Kidney (tissue), 13 donors: ENCODE measurements at regions not wholly inside any gene's neighbourhood (a gene's known extent, or its start where the extent isn't known, plus 50 kb on each side); places are given as distances from the start of the nearest gene placed in this dataset. TPM values are rescaled to one million over a fixed set of nuclear protein-coding genes. Genes with fewer than 3 reads are reported as not detected.

Experiments
- DNase-seq, 5 donors: peaks; one replicate each; pipeline ENCODE4 v3.0.0-alpha.2; 2013 to 2020
- FAIRE-seq: peaks from 2 replicates; lab custom pipeline; 2012; peaks lifted over from hg19 to GRCh38; lab: Jason Lieb, UNC
- H3K27ac ChIP-seq, 2 donors: one replicate each; pipeline ENCODE4 v1.7.0; 2013; ENCODE audit warnings: low read depth in 2 of 2, low read length in 2 of 2, inconsistent platforms in 1 of 2
- H3K27me3 ChIP-seq: one replicate; pipeline ENCODE4 v1.7.1; 2013; ENCODE audit warnings: low read length, inconsistent platforms; ENCODE audit not compliant: control insufficient read depth, insufficient read depth
- H3K36me3 ChIP-seq, 3 donors: one replicate each; pipeline versions ENCODE4 v1.7.0 to v1.7.1; 2013; ENCODE audit warnings: low read length in 3 of 3, control low read depth in 1 of 3, inconsistent platforms in 1 of 3; ENCODE audit not compliant: insufficient read depth in 3 of 3, control insufficient read depth in 2 of 3
- H3K4me1 ChIP-seq, 3 donors: one replicate each; pipeline versions ENCODE4 v1.7.0 to v1.7.1; 2013; ENCODE audit warnings: low read length in 3 of 3, inconsistent platforms in 1 of 3, low read depth in 1 of 3; ENCODE audit not compliant: control insufficient read depth in 2 of 3, insufficient read depth in 2 of 3
- H3K4me3 ChIP-seq, 3 donors: one replicate each; pipeline versions ENCODE4 v1.7.0 to v1.8.1; 2013; ENCODE audit warnings: low read length in 3 of 3, control low read depth in 1 of 3, inconsistent platforms in 1 of 3
- H3K9ac ChIP-seq, 3 donors: one replicate each; pipeline versions ENCODE4 v1.7.0 to v1.7.1; 2013; ENCODE audit warnings: low read length in 3 of 3, control low read depth in 1 of 3, inconsistent platforms in 1 of 3
- H3K9me3 ChIP-seq, 3 donors: one replicate each; pipeline versions ENCODE4 v1.7.0 to v1.7.1; 2013; ENCODE audit warnings: low read length in 3 of 3, control low read depth in 1 of 3, inconsistent platforms in 1 of 3; ENCODE audit not compliant: control insufficient read depth in 2 of 3, insufficient read depth in 1 of 3
- intact Hi-C: fragments of 100-400 bp; cut with DNase I; formaldehyde crosslinking; loops from one replicate; pipeline ENCODE4 v1.11.1; 2022
- microRNA-seq: library from miRNA; unstranded; fragments of <30 nt; microRNA quantifications from one replicate; pipeline ENCODE4 v1.2.0, GENCODE V29; 2020
- TF ChIP-seq, protein P1 (sequence below): IDR thresholded peaks from 3 replicates; pipeline ENCODE4 v1.5.1; 2012; ENCODE audit warnings: mild to moderate bottlenecking, moderate library complexity, borderline replicate concordance; ENCODE audit not compliant: insufficient read depth; ENCODE audit errors: extremely low read depth
- donor health status: control.
- donor health status: control.
- donor health status: control.
- donor health status: control.
- donor health status: control.
- donor health status: DM: yes; HTN: yes; CAD: no.
- donor health status: Normal renal cell carcinoma (clear cell type).

DNA sequence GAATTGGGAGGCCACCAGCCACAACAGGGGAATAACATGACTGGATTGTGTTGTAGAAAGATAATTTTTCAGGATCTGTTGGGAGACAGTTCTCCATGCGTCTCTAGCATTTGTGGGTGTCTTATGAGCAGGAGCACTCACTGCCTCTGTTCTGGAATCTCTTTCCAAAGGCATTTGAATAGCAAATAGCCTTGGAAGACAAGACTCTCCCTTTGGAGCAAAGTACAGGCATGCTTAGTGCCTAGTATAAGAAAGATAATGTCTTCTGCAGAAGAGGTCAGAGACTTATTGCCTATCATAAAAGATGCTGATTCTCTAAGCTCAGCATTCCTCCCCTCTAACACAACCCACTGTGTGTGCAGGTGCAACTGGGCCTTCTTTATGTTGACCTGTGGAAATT is 58.3 kb downstream of the VCPKMT start:
- DNase-seq (no peak), FAIRE-seq (no peak)
- intact Hi-C loops: no loop called here

More for the DNA sequence above, 58.3 kb downstream of the VCPKMT start:
- Histone ChIP-seq H3K9ac (no peak overlapping the region), H3K36me3 (no peaks in the 10 kb centered on the region), H3K27ac (no peak overlapping the region), H3K4me3 (no peak overlapping the region), H3K27me3 (no peaks in the 10 kb centered on the region), H3K4me1 (peaks cover 5 to 26% (median 20%) of the 10 kb centered on the region in 3 donors), H3K9me3 (no peaks in the 10 kb centered on the region)
- TF ChIP-seq, protein P1, sequence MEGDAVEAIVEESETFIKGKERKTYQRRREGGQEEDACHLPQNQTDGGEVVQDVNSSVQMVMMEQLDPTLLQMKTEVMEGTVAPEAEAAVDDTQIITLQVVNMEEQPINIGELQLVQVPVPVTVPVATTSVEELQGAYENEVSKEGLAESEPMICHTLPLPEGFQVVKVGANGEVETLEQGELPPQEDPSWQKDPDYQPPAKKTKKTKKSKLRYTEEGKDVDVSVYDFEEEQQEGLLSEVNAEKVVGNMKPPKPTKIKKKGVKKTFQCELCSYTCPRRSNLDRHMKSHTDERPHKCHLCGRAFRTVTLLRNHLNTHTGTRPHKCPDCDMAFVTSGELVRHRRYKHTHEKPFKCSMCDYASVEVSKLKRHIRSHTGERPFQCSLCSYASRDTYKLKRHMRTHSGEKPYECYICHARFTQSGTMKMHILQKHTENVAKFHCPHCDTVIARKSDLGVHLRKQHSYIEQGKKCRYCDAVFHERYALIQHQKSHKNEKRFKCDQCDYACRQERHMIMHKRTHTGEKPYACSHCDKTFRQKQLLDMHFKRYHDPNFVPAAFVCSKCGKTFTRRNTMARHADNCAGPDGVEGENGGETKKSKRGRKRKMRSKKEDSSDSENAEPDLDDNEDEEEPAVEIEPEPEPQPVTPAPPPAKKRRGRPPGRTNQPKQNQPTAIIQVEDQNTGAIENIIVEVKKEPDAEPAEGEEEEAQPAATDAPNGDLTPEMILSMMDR: no peak

Small RNA genes lying in the stretch of these regions (microRNA-seq; reads per million reads assigned to microRNA genes)
- gene MIR6076: not detected
